NCI-H1930 (cell line): ENCODE measurements at regions not wholly inside any gene's neighbourhood (a gene's known extent, or its start where the extent isn't known, plus 50 kb on each side); places are given as distances from the start of the nearest gene placed in this dataset.

Experiments
- DNase-seq, 2 experiments: peaks; one replicate each; lab custom pipeline; 2025; lab: John Stamatoyannopoulos, UW

DNA sequence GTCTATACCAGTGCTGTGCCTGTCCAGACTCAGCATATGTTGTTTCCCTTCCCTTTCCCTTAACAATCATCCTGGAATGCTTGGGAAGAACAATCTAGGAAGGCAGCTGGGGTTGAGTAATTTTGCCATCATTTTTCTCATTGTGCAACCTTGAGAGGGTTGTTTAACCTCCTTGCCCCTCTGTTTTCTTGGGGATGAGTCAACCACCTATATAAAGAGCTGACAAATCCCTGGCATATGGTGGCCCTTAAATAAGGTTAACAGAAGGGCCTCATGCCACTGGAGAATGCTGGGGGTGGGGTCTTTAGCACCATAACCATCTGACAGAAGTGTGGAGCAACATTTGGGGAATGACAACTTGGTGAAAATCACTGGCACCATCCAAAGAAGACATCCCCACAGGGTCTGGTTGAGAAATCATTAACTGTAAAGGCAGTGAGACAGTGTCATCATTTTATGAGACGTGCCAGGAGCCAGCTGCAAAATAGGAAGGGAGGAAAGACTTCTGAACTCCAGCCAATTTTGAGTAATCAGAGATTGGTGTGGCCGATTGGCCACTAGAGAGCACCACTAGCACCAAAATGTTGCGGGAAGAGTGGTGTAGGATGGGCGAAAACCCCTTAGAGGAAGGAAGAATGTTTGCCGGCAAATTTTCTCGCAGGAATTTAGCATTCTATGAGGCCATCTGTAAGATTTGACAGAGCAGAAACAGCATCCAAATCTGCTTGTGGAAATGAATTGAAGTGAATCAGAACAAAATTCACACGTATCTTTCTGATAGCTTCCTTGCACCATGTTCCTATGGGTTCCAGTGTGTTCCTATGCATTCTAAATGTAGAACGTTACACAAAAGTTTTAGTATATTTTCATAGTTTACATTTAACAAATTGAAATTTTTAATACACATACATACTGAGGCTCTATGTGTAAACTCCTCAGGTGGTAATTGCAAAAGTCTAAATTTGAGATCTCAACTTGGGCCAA is 113.8 kb downstream of the MSX2 start:
- DNase-seq, result no peak

DNA sequence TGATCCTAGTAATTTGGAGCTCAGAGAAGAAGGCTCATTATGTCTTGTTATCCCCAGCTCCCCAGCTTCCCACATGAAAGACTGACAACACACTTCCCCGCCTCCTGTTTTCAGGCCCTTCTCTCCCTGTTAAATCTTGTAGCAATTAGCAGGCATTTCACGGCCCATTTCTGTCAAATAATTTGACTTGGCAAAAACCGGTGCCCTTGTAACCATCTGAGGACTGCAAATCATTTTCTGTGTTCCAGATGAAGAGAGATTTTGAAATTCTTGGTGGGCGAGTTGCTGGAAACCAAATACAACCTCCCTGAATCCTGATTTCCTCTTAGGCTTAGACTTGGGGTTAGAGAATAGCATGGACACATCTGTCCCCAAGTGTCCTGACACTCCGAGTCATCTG is 109.7 kb downstream of the MSX2 start:
- DNase-seq, result no peak

DNA sequence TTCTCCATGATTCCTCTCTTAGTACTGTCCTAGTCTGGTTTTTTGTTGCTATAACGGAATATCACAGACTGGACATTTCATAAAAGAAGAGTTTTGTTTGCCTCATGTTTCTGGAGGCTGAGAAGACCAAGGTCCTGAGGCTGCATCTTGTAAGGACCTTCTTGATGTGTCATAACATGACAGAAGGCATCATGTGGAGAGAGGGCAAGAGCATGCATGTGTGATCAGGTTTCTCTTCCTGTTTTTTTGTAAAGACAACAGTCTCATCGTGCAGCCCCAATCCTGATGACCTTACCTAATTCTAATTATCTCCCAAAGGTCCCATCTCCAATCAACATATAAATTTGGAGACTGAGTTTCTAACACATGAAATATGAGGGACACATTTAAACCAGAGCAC is 108.4 kb downstream of the MSX2 start:
- no peak for DNase-seq

DNA sequence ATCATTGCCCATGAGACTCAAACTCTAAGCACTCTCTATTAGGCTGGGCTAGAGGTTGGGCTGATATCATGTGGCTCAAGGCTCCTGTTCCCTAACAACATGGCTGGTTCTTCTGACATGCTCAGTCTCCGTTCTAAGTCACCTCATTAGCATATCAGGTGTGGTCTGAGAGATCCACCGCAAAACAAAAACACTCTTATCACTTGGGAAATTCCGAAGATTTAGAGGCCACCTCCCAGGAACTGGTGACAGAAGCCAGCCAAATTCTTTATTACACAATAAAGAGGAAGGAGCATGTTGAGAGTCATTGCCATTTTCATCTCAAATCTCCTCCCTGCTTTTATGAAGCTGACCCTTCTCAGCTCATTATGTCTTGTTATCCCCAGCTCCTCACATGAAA is 107.6 kb downstream of the MSX2 start:
- no peak for DNase-seq

DNA sequence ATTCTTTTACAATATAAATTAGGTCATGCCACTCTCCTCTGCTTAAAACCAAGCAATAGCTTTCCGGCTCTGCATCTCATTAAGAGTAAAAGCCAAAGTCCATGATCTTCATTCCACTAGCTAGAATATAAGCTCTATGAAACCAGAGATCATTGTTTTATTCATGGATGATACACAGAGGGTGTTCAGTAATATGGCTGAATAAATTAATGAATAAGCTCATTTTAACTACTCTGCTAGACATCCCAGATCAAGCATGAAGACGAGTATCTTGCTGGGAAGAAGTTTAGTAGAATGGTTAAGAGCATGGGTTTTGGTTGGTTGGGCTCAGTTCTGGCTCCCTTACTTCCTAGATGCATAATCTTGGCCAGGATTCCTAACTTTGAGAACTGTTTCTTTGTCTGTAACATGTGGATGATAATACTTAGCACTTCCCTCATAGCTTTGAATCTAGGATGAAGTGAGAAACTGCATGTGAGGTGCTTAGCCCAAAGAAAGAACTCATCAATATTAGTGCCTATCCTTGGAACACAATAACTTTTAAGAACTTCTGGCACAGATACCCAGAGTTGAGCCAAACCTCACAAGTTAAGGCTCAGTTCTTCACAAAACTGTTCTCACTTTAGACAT is 106.8 kb downstream of the MSX2 start:
- no peak for DNase-seq

DNA sequence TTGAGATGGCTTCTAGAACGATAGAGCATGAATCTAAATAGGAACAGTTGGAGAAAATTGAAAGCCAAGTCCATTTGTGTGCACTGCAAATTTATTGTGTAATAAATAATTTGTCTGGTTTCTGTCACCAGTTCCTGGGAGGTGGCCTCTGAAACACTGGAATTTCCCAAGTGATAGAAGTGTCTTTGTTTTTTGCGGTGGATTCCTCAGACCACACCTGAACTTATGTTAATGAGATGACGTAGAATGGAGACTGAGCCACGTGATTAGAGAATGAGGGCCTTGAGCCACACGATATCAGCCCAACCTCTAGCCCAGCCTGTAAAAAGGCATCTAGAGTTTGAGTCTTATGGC is 105.1 kb downstream of the MSX2 start:
- no peak for DNase-seq

DNA sequence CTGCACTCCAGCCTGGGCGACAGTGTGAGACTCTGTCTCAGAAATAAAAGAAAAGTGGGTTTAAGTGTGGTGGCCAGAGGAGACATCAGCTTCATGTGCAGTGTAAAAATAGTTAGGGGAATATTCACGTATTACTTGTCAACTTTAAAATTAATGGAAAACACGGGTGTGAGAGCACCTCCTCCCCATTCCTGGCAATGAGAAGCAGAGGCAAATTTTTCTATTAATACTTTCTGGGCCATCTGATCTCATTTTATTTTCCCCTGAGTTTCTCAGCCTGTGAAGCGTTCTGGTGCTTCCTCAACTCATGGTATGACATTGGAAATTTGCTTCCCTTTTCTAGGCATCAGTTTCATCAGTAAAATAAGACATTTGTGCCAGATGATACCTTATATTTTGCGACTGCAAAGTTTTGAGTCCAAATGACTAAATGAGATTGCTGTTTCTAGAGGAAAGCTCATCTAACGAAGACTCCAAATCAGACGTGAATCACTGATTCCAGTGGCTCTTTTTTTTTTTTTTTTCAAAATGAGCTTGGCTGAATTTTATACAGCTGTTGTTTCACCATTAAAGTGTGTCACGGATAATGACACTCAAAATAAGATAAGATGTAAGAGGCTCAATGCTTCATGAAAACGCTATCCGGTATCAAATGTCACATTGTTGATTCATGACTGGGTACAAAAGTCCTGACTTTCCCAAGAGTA is 104.6 kb downstream of the MSX2 start:
- no peak for DNase-seq

DNA sequence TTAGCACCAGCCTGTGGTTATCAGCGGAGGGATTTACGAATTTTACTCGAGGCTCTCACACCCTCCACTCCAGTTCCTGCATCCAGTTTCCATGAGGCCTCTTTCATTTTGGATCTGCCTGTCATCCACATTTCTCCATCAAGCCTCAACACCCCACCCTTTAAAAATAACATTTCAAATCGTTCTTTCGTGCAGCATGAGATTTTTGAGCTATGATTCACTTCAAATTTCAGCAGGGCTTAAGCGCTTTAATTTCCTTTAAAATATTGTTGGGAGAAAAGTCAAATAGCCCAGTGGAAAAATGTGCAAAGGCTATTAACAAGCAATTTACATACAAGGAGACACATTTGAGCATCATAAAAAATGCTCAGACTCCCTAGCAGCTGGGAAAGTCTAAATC is 103.2 kb downstream of the MSX2 start:
- DNase-seq, result no peak

DNA sequence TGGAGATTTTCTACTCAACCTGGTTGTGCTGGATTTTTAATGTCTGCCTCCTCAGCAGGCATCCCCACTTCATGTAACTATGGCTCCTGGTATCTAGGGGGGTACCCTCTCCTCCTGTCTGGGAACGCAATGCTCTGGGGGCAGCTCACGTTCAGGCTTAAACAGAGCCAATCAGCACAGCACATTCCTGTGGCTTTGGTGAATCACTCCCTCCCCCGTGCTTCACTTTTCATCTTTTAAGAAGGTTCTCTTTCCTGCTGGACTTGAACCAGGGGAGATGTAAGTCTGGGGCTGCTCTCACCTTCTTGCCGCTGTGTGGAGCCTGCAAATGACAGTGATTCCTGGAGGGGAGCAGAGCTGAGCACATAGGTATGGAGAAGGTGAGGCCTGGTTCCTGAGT is 101.2 kb downstream of the MSX2 start:
- DNase-seq, result no peak

DNA sequence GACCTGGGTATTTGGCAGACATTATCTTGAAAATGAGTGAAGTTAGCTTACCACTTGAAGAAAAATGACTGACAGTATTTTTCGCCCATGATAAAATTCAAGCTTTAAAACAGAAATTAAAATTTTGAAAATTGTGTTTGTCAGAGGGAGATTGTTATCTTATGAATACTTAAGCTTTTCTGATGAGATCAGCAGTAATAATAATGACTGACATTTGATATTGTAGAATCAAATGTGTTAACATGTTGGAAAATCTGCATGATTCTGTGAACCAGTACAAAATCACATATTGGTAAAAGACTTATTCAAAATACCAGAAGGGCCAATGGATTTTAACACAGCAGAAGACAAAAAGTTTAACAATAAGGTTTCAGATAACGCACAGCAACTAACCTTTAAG is 94.0 kb downstream of the MSX2 start:
- DNase-seq, result no peak

DNA sequence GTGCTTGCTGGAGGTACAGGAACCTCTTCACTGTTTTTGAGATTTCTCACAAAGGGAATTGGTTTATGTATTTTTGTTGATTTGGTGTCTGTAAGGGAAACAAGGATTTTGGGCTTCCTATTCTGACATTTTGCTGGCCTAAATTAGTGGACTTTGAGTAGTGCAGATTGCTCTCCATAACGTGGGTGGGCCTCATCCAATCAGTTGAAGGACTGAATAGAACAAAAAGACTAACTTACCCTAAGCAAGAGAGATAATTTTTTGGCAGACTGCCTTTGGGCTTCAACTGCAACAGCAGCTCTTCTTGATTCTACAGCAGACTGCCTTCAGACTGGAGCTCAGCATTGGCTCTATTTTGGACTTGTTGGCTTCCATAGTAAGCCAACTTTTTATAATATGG is 93.2 kb downstream of the MSX2 start:
- no peak for DNase-seq

DNA sequence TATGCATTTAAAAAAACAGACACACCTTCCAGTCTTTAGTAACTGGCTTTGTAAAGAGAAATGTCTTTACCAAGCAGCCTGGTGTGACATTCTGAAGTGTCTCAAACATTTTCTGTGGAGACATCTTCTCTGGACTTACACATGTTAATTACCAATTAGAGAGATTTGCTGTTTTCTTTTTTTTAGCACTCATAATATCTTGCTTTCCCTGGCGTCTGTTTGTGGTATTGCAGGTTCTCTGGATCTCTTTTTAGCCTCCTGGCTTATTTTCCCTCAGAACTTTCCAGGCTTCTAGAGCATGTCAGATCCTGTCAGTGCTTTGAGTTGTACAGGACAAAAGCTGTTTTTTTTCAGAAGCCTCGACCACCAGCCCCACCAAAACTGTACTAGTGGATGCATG is 92.5 kb downstream of the MSX2 start:
- no peak for DNase-seq

DNA sequence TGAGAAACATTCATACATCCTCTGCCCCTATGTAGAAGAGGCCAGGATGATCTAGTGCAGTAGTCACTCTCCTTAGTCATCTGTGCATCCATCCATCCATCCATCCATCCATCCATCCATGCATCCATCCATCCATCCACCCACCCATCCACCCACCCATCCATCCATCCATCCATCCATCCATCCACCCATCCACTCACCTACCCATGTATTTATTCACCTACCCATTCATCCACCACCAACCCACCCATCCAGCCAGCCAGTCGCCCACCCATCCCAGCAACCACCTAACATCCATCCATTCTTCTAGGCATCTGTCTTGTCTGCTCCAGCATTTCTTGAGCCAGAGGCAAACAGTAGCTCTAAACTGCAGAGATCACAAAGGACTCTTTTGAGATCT is 87.1 kb downstream of the MSX2 start:
- DNase-seq, result no peak

DNA sequence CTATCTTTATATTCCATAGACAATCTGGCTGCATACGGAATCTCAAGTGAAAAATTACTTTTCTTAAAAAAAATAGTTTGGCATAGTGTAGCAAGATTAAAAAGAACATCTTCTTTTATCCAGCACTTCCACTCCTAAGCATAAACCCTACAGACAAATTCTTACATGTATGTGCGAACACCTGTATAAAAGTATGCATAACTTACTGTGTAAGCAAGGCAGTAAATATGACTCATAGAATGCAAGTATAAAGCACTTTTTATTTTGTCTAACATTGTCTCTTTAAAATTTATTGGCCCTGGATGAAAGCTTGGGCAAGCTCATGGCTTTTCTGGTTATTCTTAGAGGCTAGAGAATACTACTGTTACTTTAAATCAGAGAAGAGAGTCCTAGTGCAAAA is 86.4 kb downstream of the MSX2 start:
- DNase-seq, result no peak

DNA sequence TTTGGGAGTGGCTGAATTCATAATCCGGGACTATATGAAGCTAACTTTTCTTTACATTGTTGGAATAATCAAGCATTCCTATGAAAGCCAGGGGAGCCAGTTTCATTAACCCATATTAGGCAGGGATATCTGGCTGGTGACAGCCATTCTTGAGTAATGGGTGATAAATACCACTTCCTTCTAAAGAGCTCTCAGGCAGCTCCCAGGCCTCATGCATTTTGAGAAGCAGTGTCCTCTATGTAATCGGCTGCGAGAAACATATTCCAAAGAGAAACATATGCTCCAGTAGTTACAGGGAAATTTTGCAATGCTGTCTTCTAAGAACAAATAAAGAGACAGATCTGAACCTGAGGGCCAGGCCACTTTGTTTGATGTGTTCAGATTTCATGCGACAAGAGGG is 83.1 kb downstream of the MSX2 start:
- DNase-seq, result no peak

DNA sequence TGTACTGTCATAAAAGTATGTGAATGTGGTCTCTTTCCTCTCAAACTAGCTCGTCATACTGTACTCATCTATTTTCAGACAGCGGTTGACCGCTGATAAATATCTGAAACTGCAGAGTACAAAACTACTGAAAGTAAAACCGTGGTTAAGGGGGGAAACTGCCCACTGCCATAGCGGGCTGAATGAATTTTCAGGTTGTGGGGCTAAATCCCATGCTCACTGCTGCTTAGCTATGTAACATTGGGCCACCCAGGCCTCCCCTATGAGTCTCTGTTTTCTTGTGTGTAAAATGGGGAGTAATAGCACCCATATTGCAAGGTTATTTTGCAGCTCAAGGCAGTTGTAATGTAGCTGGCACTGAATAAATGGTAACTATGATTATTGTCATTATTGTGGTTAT is 82.3 kb downstream of the MSX2 start:
- DNase-seq, result no peak

DNA sequence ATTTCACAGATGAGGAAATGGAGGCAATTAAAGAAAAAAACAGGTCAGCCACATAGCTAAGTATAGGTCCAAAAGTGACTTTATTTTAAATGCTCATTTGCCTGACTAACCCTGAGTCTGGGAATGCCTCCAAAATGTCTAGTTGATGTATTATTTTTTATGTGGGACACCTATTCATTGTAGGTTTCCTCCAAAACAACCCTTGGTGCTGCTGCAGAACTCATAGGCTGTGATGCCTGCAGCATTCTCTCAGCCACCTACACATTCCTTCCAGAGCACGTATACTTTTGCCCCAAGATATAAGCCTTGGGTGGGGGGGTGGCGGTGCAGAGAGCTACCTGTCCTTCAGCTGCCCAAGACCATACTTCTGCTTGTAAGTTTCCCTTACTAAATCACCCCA is 77.4 kb downstream of the MSX2 start:
- no peak for DNase-seq

DNA sequence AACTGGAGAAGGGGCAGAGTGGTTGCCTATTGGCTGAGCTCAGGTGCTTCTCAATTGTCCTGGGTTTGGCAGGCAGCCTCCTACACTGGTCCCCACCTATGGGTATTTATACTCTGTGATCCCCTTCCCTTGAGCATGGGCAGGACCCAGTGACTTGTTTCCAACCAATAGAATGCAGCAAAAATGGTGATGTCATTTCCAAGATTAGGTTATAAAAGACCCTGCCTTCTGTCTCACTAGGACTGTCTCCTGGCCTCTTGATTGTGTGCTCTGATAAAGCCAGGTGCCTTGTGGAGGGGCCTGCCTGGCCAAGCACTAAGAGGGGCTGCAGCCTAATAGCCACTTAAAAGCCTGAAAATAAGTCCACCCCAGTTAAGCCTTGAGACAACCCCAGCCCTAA is 76.1 kb downstream of the MSX2 start:
- no peak for DNase-seq

DNA sequence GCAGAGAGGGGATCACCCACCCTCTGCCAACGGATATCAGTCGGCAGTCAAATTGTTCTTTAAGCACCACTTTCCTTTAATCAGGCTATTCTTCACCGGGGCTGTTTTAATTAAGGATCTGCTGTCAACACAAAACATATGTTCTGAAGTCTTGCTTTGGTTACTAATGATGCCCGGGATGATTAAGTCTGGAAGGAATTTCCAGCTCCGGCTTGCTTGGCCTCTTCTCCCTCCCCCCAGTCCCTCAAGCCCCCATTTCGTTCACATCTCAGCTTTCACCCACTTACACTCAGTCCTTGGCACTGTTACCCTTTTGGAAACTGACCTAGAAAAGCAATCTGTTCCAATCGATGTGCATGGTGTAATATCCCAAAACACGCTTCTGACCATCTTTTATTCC is 74.7 kb downstream of the MSX2 start:
- no peak for DNase-seq

DNA sequence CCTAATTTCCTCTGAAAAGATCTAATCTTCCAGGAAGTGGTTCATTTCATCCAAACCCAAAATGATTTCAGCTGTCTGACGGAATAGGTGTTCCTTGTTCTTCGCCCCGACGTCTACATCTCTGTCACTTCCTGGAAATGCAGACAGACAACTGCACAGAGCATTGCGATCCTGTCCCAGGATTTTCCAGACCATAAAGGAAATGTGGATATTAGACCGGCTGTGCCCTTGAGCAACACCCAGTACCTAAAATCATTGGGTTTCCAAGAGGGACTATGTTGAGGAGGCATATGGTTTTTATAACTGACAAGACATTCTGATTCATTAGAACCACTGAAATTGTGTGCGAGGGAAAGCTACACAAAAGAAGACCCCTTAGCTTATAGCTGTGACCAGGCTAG is 74.2 kb downstream of the MSX2 start:
- no peak for DNase-seq

DNA sequence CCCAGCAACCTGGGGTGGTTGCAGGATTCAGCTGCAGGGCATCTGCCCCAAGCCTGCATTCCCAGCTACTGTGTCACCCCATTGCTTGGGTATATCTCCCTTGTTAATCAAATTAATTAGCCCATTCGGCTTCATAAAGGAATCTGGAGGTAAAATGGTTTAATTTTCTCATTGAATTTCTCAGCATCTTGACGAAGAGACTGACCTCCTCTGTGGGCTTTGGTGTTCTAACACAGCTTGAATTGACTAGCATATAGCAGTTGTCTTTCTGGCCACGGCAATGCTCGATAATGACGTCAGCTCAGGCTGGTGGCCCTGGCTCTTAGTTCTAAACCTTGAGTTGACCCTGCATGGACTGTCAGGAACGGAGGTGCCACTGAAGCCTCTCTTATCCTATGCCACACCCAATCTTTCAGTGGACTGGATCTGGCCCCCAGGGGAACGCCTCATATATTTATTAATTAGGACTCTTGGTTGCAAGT is 72.4 kb downstream of the MSX2 start:
- no peak for DNase-seq

DNA sequence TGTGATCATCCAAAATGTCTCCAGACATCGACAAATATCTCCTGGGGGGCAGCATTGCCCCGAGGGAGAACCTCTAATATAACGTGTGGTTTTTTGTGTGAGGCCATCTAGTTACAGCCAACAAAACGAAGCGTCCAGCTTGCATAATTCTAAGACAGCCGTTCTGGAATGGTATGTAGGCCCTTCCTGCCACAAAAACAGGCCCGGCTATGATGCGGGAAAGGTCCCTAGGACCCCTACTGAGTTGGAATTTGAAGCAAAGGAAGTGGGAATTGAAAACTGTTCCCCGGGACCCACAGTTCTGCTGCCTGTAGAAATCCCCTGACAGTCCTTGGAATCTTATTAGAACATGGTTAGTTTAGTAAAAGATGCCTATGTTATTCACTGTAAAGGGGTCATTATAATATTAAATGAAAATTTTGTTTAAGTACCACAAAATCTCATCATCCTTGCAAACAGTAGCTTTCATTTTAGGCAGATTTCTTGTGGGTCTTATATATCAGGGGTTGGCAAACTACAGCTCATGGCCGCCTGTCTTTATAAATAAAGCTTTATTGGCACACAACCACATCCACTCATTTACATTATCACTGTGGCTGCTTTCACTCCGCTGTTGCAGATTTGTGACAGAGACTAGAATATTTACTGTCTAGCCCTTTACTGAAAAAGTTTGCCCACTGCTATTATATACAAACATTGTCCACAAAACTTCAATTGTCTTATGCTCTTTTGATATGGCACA is 70.7 kb downstream of the MSX2 start:
- no peak for DNase-seq
